ENCODE measurements at regions not wholly inside any gene's neighbourhood (a gene's known extent, or its start where the extent isn't known, plus 50 kb on each side); places are given as distances from the start of the nearest gene placed in this dataset.

DNA sequence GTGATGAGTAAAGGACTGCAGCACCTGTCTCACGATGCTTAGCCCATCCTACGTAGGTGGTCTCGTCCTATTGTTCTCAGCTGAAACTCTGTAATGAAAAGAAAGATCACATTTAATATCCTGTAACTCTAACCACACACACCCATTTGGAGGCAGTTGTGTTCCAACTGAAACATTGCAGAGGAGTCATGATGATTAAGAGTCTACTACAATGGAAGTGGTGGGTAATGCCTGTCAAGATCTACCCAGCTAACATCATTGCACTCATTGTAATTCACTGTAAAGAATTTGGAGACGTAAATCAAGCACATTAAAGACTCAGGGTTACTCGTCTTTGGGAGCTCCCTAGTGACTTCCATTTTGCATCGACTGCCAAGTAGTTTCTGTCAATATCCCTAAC lies 106.0 kb upstream of the PTPN3 start:
- H3K4me3 ChIP-seq (replicated peaks; ENCODE audit: low read depth, low read length) = no peak overlapping the region
- no peaks in the 10 kb centered on the region for H3K36me3 ChIP-seq (ENCODE audit: control insufficient read depth, insufficient read depth, low read length)
- DNase-seq (ENCODE audit: extremely low read depth, insufficient read length) = no peak
- TF ChIP-seq, protein P1, sequence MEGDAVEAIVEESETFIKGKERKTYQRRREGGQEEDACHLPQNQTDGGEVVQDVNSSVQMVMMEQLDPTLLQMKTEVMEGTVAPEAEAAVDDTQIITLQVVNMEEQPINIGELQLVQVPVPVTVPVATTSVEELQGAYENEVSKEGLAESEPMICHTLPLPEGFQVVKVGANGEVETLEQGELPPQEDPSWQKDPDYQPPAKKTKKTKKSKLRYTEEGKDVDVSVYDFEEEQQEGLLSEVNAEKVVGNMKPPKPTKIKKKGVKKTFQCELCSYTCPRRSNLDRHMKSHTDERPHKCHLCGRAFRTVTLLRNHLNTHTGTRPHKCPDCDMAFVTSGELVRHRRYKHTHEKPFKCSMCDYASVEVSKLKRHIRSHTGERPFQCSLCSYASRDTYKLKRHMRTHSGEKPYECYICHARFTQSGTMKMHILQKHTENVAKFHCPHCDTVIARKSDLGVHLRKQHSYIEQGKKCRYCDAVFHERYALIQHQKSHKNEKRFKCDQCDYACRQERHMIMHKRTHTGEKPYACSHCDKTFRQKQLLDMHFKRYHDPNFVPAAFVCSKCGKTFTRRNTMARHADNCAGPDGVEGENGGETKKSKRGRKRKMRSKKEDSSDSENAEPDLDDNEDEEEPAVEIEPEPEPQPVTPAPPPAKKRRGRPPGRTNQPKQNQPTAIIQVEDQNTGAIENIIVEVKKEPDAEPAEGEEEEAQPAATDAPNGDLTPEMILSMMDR (IDR thresholded peaks at IDR 0.05; ENCODE audit: insufficient read depth, low read length, poor library complexity, severe bottlenecking) = no peak
- H3K27me3 ChIP-seq (replicated peaks; ENCODE audit: control insufficient read depth, insufficient read depth, low read length) = no peaks in the 10 kb centered on the region; the same call in 1 of the 2 replicates

GRCh38 chr9:109604781-109605180 lies 106.7 kb upstream of the PTPN3 start:
- Histone ChIP-seq H3K27me3 (replicated peaks; ENCODE audit: control insufficient read depth, insufficient read depth, low read length) (no peaks in the 10 kb centered on the region; the same call in 1 of the 2 replicates), H3K36me3 (ENCODE audit: control insufficient read depth, insufficient read depth, low read length) (no peaks in the 10 kb centered on the region), H3K4me3 (replicated peaks; ENCODE audit: low read depth, low read length) (no peak overlapping the region)
- no peak for DNase-seq (ENCODE audit: extremely low read depth, insufficient read length)
- TF ChIP-seq, protein P1 (IDR thresholded peaks at IDR 0.05; ENCODE audit: insufficient read depth, low read length, poor library complexity, severe bottlenecking) = no peak

- Histone ChIP-seq H3K27me3 (replicated peaks; ENCODE audit: control insufficient read depth, insufficient read depth, low read length) (no peaks in the 10 kb centered on the region), H3K36me3 (ENCODE audit: control insufficient read depth, insufficient read depth, low read length) (no peaks in the 10 kb centered on the region), H3K4me3 (replicated peaks; ENCODE audit: low read depth, low read length) (no peak overlapping the region)
- no peak for DNase-seq (ENCODE audit: extremely low read depth, insufficient read length)
- TF ChIP-seq, protein P1 (IDR thresholded peaks at IDR 0.05; ENCODE audit: insufficient read depth, low read length, poor library complexity, severe bottlenecking) = no peak
Observed at GRCh38 chr9:109609060-109609459, 111.0 kb upstream of the PTPN3 start.

GRCh38 chr9:109616571-109617120 lies 118.5 kb upstream of the PTPN3 start:
- Histone ChIP-seq H3K36me3 (ENCODE audit: control insufficient read depth, insufficient read depth, low read length) (no peaks in the 10 kb centered on the region), H3K27me3 (replicated peaks; ENCODE audit: control insufficient read depth, insufficient read depth, low read length) (no peaks in the 10 kb centered on the region; the same call in 1 of the 2 replicates), H3K4me3 (replicated peaks; ENCODE audit: low read depth, low read length) (no peak overlapping the region)
- TF ChIP-seq, protein P1 (IDR thresholded peaks at IDR 0.05; ENCODE audit: insufficient read depth, low read length, poor library complexity, severe bottlenecking) = no peak
- no peak for DNase-seq (ENCODE audit: extremely low read depth, insufficient read length)

GRCh38 chr9:109619310-109619709 lies 121.2 kb upstream of the PTPN3 start:
- no peak for DNase-seq (ENCODE audit: extremely low read depth, insufficient read length)
- Histone ChIP-seq H3K36me3 (ENCODE audit: control insufficient read depth, insufficient read depth, low read length) (no peaks in the 10 kb centered on the region), H3K27me3 (replicated peaks; ENCODE audit: control insufficient read depth, insufficient read depth, low read length) (no peaks in the 10 kb centered on the region; the same call in 1 of the 2 replicates), H3K4me3 (replicated peaks; ENCODE audit: low read depth, low read length) (no peak overlapping the region)
- TF ChIP-seq, protein P1 (IDR thresholded peaks at IDR 0.05; ENCODE audit: insufficient read depth, low read length, poor library complexity, severe bottlenecking) = no peak

DNA sequence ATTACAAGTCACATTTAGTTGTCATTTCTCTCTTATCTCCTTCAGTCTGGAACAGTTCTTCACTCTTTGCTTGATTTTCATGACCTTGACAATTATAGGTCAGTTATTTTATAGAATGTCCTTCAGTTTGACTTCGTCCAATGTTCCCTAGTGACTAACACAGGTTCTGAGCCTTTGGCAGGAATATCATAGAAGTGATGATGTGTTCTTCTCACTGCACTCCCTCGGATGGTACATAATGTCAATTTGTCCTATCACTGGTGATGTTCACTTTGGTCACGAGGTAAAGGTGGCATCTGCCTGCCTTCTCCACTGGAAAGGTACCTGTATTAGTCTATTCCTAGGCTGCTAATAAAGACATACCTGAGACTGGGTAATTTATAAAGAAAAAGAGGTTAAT lies 126.0 kb upstream of the PTPN3 start:
- H3K36me3 ChIP-seq (ENCODE audit: control insufficient read depth, insufficient read depth, low read length) = no peaks in the 10 kb centered on the region
- no peak overlapping the region for H3K4me3 ChIP-seq (replicated peaks; ENCODE audit: low read depth, low read length)
- DNase-seq (ENCODE audit: extremely low read depth, insufficient read length) = no peak
- TF ChIP-seq, protein P1 (IDR thresholded peaks at IDR 0.05; ENCODE audit: insufficient read depth, low read length, poor library complexity, severe bottlenecking) = no peak
- no peaks in the 10 kb centered on the region for H3K27me3 ChIP-seq (replicated peaks; ENCODE audit: control insufficient read depth, insufficient read depth, low read length)
